ENCODE measurements at regions not wholly inside any gene's neighbourhood (a gene's known extent, or its start where the extent isn't known, plus 50 kb on each side); places are given as distances from the start of the nearest gene placed in this dataset.

DNA sequence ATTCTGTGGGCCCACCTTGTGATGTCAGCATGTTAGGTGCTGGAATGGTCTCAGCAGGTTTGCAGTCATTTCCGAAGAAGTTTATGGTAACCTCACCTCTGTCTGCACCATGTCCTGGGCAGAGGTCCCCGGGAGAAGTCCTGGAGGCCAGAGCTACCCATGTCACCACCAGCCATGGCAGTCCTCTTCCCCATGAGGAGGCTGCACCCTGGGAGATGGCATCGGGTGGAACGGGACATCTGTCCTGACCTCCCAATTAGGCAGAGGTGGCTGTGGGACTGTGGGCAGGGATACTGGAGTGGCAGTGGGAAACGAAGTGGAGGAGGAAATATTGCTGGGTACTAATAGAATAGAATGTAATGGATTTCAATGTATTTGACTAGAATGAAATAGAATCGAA lies 511.8 kb upstream of the WSB1 start (continued):
- TF ChIP-seq, protein P1, sequence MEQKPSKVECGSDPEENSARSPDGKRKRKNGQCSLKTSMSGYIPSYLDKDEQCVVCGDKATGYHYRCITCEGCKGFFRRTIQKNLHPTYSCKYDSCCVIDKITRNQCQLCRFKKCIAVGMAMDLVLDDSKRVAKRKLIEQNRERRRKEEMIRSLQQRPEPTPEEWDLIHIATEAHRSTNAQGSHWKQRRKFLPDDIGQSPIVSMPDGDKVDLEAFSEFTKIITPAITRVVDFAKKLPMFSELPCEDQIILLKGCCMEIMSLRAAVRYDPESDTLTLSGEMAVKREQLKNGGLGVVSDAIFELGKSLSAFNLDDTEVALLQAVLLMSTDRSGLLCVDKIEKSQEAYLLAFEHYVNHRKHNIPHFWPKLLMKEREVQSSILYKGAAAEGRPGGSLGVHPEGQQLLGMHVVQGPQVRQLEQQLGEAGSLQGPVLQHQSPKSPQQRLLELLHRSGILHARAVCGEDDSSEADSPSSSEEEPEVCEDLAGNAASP (IDR thresholded peaks at IDR 0.05): no peak
- TF ChIP-seq, protein P2, sequence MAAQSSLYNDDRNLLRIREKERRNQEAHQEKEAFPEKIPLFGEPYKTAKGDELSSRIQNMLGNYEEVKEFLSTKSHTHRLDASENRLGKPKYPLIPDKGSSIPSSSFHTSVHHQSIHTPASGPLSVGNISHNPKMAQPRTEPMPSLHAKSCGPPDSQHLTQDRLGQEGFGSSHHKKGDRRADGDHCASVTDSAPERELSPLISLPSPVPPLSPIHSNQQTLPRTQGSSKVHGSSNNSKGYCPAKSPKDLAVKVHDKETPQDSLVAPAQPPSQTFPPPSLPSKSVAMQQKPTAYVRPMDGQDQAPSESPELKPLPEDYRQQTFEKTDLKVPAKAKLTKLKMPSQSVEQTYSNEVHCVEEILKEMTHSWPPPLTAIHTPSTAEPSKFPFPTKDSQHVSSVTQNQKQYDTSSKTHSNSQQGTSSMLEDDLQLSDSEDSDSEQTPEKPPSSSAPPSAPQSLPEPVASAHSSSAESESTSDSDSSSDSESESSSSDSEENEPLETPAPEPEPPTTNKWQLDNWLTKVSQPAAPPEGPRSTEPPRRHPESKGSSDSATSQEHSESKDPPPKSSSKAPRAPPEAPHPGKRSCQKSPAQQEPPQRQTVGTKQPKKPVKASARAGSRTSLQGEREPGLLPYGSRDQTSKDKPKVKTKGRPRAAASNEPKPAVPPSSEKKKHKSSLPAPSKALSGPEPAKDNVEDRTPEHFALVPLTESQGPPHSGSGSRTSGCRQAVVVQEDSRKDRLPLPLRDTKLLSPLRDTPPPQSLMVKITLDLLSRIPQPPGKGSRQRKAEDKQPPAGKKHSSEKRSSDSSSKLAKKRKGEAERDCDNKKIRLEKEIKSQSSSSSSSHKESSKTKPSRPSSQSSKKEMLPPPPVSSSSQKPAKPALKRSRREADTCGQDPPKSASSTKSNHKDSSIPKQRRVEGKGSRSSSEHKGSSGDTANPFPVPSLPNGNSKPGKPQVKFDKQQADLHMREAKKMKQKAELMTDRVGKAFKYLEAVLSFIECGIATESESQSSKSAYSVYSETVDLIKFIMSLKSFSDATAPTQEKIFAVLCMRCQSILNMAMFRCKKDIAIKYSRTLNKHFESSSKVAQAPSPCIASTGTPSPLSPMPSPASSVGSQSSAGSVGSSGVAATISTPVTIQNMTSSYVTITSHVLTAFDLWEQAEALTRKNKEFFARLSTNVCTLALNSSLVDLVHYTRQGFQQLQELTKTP (IDR thresholded peaks at IDR 0.05; ENCODE audit: low read depth in 1 of 2, partially characterized antibody in 2 of 2): no peak
- no peak for TF ChIP-seq SIN3B (IDR thresholded peaks at IDR 0.05; ENCODE audit: low read depth)

DNA sequence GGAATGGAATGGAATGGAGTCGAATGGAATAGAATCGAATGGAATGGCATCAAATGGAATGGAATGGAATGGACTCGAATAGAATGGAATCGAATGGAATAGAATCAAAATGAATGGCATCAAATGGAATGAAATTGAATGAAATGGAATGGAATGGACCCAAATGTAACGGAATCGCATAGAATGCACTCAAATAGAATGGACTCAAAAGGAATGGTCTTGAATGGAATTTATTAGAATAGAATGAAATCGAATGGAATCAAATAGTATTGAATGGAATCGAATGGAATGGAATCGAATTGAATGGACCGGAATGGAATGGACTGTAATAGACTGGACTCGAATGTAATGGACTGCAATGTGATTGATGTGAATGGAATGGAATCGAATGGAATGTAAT lies 501.4 kb upstream of the WSB1 start:
- Histone ChIP-seq H3K9me3 (replicated peaks; ENCODE audit: control insufficient read depth, insufficient read depth, low read depth, low read length) (no peaks in the 10 kb centered on the region; the same call in 1 of the 2 replicates), H4K20me1 (replicated peaks; ENCODE audit: control insufficient read depth, insufficient read depth, low read length) (no peaks in the 10 kb centered on the region), H3K27me3 (ENCODE audit: control insufficient read depth in 2 of 2, insufficient read depth in 2 of 2, low read length in 2 of 2) (no peaks in the 10 kb centered on the region), H3K9me1 (ENCODE audit: control insufficient read depth, insufficient read depth, low read length) (no peaks in the 10 kb centered on the region), H3K4me2 (ENCODE audit: insufficient read depth, low read length) (no peak overlapping the region), H3K36me3 (ENCODE audit: control insufficient read depth, insufficient read depth, low read length) (no peaks in the 10 kb centered on the region), H3K79me2 (ENCODE audit: control insufficient read depth, insufficient read depth, low read length) (no peaks in the 10 kb centered on the region), H3K27ac (ENCODE audit: extremely low read depth, low read depth, low read length) (no peak overlapping the region), H3K4me3 (no peak overlapping the region), H3K4me1 (replicated peaks in 1 of 2; ENCODE audit: control insufficient read depth in 2 of 2, insufficient read depth in 2 of 2, low read length in 2 of 2) (no peaks in the 10 kb centered on the region), H2AFZ (ENCODE audit: low read depth, low read length) (no peak overlapping the region), H3K9ac (ENCODE audit: insufficient read depth in 1 of 2, low read depth in 2 of 2, low read length in 2 of 2) (no peak overlapping the region)
- FAIRE-seq: no peak
- BruUV-seq (replicated peaks): no TSS peak
- intact Hi-C loops (cut with micrococcal nuclease) (no loop called here), in situ Hi-C loops (cut with MboI) (no loop called here)
- ChIA-PET POLR2A (no interaction called here), CTCF (ENCODE audit: low intra/inter-chr PET ratio) (no interaction called here)
- no peak for DNase-seq (ENCODE audit: extremely low read depth in 1 of 4, low spot score in 3 of 4)
- 2% methylated on average over 12 of the region's 12 CpGs for WGBS (ENCODE audit: insufficient coverage, low coverage, missing lambda C conversion rate)
- no peak for ATAC-seq
- TF ChIP-seq, protein P3, sequence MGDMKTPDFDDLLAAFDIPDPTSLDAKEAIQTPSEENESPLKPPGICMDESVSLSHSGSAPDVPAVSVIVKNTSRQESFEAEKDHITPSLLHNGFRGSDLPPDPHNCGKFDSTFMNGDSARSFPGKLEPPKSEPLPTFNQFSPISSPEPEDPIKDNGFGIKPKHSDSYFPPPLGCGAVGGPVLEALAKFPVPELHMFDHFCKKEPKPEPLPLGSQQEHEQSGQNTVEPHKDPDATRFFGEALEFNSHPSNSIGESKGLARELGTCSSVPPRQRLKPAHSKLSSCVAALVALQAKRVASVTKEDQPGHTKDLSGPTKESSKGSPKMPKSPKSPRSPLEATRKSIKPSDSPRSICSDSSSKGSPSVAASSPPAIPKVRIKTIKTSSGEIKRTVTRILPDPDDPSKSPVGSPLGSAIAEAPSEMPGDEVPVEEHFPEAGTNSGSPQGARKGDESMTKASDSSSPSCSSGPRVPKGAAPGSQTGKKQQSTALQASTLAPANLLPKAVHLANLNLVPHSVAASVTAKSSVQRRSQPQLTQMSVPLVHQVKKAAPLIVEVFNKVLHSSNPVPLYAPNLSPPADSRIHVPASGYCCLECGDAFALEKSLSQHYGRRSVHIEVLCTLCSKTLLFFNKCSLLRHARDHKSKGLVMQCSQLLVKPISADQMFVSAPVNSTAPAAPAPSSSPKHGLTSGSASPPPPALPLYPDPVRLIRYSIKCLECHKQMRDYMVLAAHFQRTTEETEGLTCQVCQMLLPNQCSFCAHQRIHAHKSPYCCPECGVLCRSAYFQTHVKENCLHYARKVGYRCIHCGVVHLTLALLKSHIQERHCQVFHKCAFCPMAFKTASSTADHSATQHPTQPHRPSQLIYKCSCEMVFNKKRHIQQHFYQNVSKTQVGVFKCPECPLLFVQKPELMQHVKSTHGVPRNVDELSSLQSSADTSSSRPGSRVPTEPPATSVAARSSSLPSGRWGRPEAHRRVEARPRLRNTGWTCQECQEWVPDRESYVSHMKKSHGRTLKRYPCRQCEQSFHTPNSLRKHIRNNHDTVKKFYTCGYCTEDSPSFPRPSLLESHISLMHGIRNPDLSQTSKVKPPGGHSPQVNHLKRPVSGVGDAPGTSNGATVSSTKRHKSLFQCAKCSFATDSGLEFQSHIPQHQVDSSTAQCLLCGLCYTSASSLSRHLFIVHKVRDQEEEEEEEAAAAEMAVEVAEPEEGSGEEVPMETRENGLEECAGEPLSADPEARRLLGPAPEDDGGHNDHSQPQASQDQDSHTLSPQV (IDR thresholded peaks at IDR 0.05): no peak
- no peak for TF ChIP-seq MAZ (CRISPR knock-in tag; conservative IDR thresholded peaks at IDR 0.05 in 1 of 2, IDR thresholded peaks at IDR 0.05 in 1 of 2)
- no peak for TF ChIP-seq ZNF316 (IDR thresholded peaks at IDR 0.05)
- TF ChIP-seq ZNF77 (CRISPR knock-in tag; IDR thresholded peaks at IDR 0.05): no peak
- TF ChIP-seq RB1 (IDR thresholded peaks at IDR 0.05; ENCODE audit: low read depth): no peak
- TF ChIP-seq, protein P4, sequence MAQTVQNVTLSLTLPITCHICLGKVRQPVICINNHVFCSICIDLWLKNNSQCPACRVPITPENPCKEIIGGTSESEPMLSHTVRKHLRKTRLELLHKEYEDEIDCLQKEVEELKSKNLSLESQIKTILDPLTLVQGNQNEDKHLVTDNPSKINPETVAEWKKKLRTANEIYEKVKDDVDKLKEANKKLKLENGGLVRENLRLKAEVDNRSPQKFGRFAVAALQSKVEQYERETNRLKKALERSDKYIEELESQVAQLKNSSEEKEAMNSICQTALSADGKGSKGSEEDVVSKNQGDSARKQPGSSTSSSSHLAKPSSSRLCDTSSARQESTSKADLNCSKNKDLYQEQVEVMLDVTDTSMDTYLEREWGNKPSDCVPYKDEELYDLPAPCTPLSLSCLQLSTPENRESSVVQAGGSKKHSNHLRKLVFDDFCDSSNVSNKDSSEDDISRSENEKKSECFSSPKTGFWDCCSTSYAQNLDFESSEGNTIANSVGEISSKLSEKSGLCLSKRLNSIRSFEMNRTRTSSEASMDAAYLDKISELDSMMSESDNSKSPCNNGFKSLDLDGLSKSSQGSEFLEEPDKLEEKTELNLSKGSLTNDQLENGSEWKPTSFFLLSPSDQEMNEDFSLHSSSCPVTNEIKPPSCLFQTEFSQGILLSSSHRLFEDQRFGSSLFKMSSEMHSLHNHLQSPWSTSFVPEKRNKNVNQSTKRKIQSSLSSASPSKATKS (CRISPR knock-in tag; IDR thresholded peaks at IDR 0.05): no peak
- TF ChIP-seq NBN (IDR thresholded peaks at IDR 0.05; ENCODE audit: low read depth): no peak
